ENCODE measurements at regions not wholly inside any gene's neighbourhood (a gene's known extent, or its start where the extent isn't known, plus 50 kb on each side); places are given as distances from the start of the nearest gene placed in this dataset.

GRCh38 chr2:145855142-145855541 lies 1335.2 kb upstream of the ZEB2 start (continued):
- TF ChIP-seq ZNF462 (CRISPR knock-in tag; IDR thresholded peaks at IDR 0.05): no peak
- no peak for TF ChIP-seq JUNB (IDR thresholded peaks at IDR 0.05; ENCODE audit: unreplicated experiment)
- TF ChIP-seq ETS1 (IDR thresholded peaks at IDR 0.05): no peak
- no peak for TF ChIP-seq EZH2 (IDR thresholded peaks at IDR 0.05; ENCODE audit: low read depth, unreplicated experiment)
- TF ChIP-seq EZH2phosphoT487 (IDR thresholded peaks at IDR 0.05; ENCODE audit: unreplicated experiment): no peak

GRCh38 chr2:145854039-145854755 lies 1334.3 kb upstream of the ZEB2 start:
- Histone ChIP-seq H3K4me2 (no peak overlapping the region), H3K27me3 (ENCODE audit: insufficient read depth) (no peaks in the 10 kb centered on the region), H4K20me1 (replicated peaks; ENCODE audit: insufficient read depth) (no peaks in the 10 kb centered on the region), H2AFZ (no peak overlapping the region), H3K4me1 (ENCODE audit: insufficient read depth) (no peaks in the 10 kb centered on the region), H3K9me2 (ENCODE audit: insufficient read depth) (no peaks in the 10 kb centered on the region), H3K79me2 (replicated peaks; ENCODE audit: insufficient read depth) (no peaks in the 10 kb centered on the region), H3F3A (replicated peaks; ENCODE audit: low read depth) (no peaks in the 10 kb centered on the region), H3K4me3 (no peak overlapping the region), H3K36me3 (ENCODE audit: insufficient read depth) (no peaks in the 10 kb centered on the region), H3K27ac (ENCODE audit: low read depth) (no peak overlapping the region)
- H3K27ac Mint-ChIP-seq: no peak overlapping the region
- DNase-seq (ENCODE audit: low spot score): no peak
- ATAC-seq: no peak
- H3K4me1 Mint-ChIP-seq: peaks cover 3% of the 10 kb centered on the region; the same call in 2 of the 3 replicates
- H3K27me3 Mint-ChIP-seq (ENCODE audit: insufficient read depth, low read depth, poor library complexity): no peaks in the 10 kb centered on the region
- no peaks in the 10 kb centered on the region for H3K36me3 Mint-ChIP-seq (ENCODE audit: low read depth)
- no peaks in the 10 kb centered on the region; the same call in 2 of the 3 replicates for H3K9me3 Mint-ChIP-seq
- H3K4me3 Mint-ChIP-seq: no peak overlapping the region
- no peak for TF ChIP-seq POLR2AphosphoS5 (IDR thresholded peaks at IDR 0.05; ENCODE audit: low read depth)
- TF ChIP-seq EZH2 (IDR thresholded peaks at IDR 0.05; ENCODE audit: low read depth, unreplicated experiment): no peak
- no peak for TF ChIP-seq ZNF114 (CRISPR knock-in tag; IDR thresholded peaks at IDR 0.05)
- TF ChIP-seq JUNB (IDR thresholded peaks at IDR 0.05; ENCODE audit: unreplicated experiment): no peak
- TF ChIP-seq STAT1 (IDR thresholded peaks at IDR 0.05; ENCODE audit: unreplicated experiment): no peak
- TF ChIP-seq REST (IDR thresholded peaks at IDR 0.05; ENCODE audit: unreplicated experiment): no peak

Measured in GM23338 (cell line).